ENCODE measurements at regions not wholly inside any gene's neighbourhood (a gene's known extent, or its start where the extent isn't known, plus 50 kb on each side); places are given as distances from the start of the nearest gene placed in this dataset.

DNA sequence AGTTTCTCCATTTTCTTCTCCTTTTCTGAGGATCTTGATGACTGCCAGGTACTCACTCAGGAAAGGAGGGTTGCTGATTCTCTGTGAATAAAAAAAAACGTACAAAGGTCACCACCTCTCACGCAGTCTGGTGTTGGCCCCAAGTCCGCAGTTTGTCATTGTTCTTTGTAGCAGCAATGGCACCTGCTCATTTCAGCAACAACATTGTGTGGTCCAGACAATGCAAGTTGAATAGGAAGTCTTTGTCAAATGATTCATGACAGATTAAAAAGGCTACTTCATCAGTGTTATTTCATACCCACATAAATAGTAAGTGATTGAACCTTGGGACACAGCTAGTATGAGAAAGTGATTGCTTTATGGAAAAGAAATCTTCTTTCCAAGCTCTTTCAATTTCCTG, 653.5 kb upstream of the MGMT start:
- no peak for DNase-seq (ENCODE audit: low spot score)

DNA sequence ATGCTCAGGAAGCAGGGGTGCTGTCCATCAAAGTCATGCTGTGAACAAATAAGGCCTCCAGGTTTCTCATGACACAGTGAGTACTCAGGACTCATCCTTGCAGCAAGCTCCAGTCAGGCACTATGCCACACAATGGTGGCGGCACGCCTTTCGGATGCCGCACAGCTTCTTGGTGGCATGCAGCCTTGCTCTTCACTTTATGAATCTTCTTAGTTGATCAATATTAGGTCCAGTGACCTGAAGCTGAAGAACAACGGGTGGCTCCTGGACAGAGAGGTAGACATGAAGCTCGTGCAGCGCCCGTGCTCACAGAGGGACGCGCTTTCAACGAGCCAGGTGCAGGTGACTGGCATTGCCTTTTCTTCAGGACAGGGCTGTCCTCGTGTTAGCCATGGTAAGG, 653.0 kb upstream of the MGMT start:
- DNase-seq (ENCODE audit: low spot score) = no peak

DNA sequence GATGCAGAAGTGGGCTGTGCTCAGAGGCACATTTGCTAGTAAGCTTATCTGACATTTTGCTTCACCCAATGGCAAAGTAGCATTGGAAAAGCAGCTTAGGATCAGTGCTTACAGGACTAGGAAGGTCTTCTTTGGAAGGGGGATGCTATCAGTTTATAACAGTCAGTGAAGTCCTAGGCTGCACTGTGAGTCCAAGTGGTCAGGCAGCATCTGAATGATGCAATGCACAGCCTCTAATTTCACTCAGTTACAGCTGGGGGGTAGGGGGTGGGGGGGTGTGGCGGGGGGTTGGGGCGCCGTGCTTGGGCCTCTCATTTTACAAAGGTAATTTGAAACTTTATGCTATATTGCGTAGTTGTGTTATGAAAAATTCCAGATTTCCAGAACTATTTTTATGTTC, 652.3 kb upstream of the MGMT start:
- no peak for DNase-seq (ENCODE audit: low spot score)

DNA sequence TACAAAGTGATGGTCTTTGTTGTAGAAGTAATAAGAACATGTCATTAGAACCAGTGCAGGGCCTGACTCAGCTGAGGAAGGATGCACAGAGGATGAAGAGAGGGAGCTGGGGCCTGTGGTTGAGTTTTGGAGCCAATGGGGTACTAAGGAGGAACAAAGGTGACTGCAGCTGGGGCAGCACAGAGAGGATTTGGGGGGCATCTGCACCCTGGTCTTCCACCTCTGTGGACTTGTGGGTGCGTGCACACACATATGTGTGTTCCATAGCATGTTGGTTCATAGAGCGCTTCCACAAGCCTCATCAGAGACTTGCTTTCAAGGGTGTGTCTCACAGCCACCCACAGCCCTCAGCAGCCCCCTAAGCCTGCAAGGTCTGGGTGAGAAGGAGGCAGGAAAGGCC, 650.3 kb upstream of the MGMT start:
- DNase-seq (ENCODE audit: low spot score) = no peak

DNA sequence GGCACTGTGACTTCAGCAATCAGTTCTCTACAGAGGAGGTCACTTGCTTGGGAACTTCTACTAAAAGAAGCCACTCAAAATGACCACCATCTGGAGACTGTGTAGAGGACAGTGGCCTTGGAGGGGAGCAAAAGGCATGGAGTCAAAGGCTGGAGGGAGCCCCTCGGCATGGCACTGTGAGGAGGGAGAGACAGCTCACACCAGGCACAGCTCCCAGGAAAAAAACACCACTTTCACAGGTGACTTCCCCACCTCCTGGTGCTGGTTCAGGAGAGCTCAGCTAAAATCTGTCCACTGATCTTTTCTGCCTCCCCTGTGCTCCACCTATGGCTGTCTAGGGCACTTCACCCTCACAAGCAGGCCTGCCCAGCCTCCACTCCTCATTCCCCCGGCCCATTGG, 649.4 kb upstream of the MGMT start:
- DNase-seq (ENCODE audit: low spot score) = no peak

DNA sequence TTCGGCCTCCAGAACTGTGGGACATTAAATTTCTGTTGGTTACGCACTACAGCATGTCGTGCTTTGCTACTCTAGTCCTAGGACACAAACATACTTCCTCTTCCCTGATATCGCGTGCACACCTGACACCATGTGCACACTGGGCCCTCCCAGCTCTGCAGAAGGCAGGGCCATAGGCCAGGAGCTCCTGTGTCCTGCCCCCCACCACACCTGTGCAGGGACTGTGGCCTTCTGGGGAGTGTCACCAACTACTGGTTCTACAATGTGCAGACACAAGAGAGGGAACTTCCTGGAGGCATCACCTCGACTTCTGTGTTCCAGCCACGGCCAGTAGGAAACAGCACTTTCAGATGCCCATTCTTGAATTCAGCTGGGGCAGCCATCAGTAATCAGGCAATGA, 646.4 kb upstream of the MGMT start:
- DNase-seq (ENCODE audit: low spot score) = no peak

DNA sequence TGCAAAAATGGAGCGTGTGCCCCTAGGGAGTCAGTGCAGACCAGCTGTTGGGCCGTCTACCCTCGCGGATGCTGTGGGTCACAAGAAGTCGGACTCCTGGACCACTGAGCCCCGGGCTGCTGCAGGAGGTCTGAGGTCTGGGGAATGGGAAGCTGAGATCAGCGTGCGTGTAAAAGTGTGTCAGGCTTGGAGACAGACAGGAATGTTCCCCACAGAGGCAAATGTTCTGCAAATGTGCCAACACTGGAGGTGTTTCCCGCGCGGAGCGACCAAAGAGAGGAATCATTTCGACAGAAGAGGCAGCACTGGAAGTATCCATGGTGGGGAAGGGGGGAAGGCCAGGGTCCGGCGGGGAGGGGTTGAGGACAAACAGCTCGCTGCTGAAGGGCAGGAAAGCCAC, 643.8 kb upstream of the MGMT start:
- no peak for DNase-seq (ENCODE audit: low spot score)

DNA sequence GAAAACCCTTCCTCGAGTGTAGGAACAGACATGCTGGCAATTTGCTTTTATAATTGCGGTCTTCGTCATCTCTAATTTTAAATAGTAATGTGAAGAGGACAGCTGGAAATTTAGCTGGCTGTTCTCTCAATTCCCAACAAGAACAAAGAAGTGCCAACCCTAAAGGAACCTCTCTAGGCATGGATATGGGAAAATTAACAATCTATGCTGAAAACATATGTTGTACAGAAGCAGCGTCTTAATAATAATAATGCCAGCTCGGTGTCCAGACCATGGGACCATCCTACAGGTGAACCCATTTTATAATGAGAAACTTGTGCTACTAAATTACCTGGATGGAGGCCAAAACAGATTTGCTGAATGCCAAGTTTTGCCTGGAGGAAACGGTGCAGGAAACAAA, 641.4 kb upstream of the MGMT start:
- no peak for DNase-seq (ENCODE audit: low spot score)

DNA sequence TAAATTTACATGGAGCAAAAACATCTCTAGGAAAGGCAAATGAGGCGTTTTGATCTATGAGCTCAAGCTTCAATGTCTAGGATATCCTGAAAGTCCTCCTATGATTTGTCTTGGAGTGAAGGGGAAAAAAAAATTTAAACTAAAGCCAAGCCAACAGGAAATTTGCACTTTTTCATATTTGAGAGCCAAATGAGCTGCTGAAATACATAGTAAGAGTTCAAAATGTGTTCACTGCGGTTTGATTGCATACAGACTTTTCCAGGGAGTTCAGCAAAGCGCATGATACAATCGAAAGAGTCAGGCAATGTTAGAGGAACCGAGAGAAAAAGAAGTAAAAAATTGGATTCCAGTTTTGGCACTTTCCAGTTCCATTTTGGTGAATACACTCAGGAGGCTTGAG, 633.4 kb upstream of the MGMT start:
- no peak for DNase-seq (ENCODE audit: low spot score)

DNA sequence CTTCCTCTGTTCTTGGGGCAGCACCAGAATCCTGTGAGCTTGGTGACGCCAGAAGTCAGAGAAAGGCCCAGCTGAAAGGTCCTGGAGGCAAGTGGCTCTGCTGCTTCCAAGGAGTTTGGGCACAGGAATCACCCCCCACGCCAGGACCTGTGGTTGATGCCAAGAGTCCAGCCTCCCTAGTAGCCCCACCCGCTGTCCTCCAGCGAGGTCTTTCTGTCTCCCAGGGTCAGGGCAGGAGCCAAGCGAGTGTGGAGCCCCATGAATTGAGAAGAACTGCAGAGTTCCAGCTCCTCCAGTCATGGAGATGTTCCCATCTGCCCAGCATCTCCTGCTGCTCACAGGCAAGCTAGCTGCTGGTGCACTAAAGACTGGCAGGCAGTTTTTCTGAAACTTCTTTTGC, 631.7 kb upstream of the MGMT start:
- DNase-seq (ENCODE audit: low spot score) = no peak

DNA sequence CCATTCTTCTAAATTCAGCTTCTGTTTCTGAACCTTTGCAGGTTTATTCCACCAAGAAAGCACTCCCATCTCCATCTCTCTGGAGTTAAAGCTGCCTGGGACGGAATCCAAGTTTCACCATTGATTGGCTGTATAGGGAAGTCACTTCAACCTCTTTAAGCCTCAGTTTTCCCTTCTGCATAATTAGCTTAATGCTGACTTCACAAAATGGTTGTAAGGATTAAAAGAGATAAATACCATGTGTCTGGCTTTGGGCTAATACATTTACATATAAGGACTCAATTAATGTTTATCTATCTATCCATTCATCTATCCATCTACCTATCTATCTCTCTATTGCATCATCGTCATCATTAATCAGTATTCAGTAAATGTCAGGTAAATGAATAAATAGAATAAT, 629.6 kb upstream of the MGMT start:
- no peak for DNase-seq (ENCODE audit: low spot score)

DNA sequence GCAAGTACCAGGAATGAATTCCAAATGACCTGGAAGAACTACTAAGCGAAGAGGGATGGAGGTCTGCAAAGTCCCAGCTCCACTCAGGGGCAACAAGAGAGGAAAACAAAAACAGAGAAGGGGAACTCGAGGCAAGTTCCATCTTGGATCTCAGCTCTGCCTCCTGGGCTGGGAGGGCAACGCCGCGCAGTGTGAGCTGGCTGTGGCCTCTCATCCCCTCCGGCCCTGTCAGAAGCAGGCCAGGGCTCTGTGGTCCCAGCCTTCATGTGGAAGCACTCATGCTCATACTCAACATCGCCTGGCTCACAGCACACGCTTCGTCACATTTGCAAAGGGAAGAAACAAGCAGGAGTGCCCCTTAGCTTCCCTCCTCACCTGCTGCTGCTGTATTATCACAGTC, 627.9 kb upstream of the MGMT start:
- DNase-seq (ENCODE audit: low spot score) = no peak

DNA sequence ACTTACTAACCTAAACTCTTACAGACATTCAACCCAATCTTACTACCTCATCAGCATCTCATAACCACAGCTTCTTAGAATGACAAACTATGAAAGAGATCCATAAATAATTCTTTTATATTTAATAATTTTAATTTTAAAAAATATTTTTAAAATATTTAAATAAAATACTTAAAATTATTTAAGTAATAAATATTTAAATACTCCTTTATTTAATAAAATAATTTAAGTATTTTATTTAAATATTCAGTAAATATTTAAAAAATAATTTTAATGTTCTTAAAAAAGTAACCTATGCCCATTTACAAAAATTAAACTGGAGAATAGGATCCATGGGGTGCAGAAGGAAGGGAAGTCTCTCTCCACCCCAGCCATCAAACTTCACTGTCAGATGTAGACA, 627.3 kb upstream of the MGMT start:
- no peak for DNase-seq (ENCODE audit: low spot score)

DNA sequence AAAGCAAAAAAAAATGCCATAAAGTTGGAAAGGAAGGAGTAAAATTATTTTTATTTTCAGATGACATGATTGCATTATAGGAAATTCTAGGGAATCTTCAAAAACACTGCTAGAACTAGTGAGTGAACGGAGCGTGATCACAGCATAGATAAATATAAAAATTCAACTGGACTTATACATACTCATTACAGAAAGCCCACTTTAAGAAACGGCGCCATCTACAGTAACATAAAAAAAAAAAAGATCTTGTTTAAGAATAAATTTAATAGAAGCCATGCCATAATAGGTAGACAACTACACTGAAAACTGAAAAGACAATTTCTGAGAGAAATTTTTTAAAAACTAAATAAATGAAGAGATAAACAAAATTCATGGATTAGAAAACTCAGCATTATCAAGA, 623.1 kb upstream of the MGMT start:
- no peak for DNase-seq (ENCODE audit: low spot score)

DNA sequence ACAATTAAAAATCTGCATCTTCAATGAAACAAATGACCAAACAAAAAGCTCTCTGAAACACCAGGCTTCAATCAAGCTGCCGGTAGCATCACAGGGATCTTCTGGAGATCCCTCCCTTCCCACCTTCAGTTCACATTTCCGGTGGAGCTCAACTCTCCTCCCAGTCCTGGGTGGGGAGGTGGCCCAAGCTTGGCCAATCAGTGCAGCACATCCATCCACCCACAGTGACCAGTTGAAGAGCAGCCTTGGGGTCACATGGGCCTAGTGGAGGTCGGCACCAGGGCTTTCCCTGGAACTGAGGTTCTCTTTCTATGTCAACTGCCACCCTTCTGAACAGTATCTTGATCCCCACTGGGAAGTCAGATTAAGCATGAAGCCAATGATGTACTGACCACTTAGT, 620.1 kb upstream of the MGMT start:
- DNase-seq (ENCODE audit: low spot score) = no peak

DNA sequence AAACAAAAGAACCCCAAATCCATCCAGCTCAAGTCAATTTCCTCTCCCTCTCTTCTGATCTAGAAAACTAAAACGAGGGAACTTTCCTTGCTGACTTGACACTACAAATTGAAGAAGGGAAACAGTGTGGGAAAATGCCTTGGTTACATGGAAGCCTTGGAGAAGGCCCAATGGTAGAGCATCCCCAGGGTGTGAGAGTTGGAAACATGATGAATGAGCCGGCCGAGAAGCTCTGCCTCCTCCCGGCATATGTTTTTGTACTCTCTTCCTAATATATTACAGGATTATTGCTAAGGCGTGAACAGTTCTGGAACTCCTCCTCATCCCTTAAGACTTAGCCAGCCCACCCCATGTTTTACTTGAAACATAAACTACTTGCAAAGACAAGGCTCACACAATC, 618.2 kb upstream of the MGMT start:
- no peak for DNase-seq (ENCODE audit: low spot score)

DNA sequence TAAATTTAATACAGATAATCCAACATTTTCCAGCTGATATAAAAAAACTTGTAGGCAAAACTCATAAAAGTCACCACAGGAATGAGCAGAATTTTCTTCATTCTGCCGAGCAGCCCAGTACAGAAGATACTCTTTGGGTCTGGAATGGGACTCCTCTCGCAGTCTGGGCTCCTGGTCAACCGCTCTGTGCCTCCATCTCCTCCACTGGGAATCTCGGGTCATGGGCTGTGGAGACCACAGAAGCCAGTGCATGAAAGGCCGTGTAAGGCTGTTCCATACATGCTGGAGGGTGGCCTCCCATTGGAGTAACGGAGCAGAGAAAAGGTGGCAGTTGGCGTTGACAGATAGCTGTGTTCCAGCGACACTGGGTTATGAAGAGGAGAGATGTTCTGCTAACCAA, 616.4 kb upstream of the MGMT start:
- no peak for DNase-seq (ENCODE audit: low spot score)

DNA sequence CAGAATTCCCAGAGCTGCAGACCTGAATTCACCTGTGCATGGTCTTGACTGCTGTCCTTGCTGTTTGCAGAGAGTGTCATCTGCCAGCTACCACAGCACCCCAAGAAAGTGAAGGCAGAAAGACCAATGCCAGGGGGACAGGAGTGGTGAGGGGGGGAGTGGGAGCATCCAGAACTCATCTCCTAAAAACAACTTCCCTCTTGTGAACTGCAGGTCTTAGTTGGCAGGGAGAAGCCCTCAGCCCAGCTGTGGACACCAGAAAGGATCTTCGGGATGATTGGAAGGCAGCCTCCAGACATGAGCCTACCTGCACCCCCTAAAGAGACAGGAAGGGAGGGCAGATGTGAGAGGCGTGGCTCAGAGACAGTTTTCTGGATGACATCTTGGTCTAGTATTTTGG, 615.8 kb upstream of the MGMT start:
- DNase-seq (ENCODE audit: low spot score) = no peak

DNA sequence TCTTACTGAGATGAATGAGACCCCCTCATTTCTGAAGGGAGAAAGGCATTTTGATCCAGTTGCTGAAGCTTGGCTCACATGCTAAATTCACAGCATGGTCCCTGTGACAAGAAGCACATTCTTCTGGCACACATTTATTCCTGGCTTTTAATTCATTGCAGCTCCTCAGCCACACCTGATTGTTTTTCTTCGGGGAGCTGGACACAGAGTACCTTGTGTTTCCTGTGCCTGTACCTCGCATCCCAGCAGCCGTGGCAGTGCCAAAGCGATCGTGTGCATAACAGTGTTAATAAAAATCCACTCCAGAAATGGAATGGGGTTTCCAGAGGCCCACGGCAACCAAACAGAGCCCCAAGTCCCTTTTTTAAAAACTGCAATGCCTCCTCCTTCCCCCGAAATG, 615.3 kb upstream of the MGMT start:
- no peak for DNase-seq (ENCODE audit: low spot score)

DNA sequence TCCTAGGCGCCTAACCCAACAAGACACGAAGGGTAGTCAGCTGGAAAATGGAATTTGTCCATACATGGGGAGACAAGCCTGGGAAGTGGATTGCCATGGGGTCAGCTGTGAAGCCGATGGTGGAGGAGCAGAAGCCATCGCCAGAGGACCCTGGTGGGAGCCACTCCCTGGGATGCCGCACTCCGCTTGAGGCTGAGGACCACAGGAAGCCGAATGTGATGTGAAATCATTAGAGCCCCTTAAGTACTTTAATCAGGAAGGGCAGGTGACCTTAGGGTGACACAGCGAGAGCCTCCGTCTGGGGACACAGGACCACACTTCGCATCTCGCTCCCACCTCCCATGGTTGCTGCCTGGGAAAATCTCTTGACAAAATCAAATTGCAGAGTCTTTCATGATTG, 614.6 kb upstream of the MGMT start:
- no peak for DNase-seq (ENCODE audit: low spot score)

DNA sequence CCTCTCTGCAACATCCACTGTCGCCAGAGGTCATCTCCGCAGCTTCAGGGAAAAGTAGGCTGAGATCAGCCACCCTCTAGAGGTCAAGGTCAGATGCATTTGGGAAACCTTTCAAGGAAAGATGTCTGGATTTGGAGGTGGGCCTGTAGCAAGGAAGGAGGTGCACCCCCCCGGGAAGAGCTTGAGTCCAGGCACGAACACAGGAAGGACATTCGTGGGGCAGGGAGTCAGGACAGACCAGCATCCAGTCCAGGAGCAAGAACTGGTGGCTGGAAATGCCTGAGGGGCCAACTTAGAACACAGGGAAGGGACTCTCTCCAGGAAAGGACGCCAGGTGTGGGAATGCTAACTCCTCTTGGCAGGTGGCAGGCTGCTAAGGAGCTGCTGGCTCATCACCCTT, 614.1 kb upstream of the MGMT start:
- no peak for DNase-seq (ENCODE audit: low spot score)

DNA sequence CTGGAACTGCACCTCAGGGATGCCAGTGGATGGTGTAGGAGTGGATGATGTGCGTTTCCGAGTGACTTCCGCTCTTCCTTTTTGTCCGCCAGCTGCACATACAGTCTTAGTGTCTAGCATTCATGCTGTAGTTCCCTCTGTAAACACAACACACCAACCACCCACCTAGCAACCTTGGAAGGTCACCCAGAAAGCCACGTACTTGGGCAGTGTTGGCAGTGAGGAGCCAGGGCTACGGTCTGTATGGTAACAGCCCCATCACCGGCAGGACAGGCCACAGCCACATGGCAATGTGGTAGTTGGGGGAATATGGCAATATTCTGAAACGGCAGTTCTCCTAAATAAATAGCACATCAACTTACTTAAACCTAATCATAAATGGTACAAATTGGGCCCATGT, 613.5 kb upstream of the MGMT start:
- DNase-seq (ENCODE audit: low spot score) = no peak

DNA sequence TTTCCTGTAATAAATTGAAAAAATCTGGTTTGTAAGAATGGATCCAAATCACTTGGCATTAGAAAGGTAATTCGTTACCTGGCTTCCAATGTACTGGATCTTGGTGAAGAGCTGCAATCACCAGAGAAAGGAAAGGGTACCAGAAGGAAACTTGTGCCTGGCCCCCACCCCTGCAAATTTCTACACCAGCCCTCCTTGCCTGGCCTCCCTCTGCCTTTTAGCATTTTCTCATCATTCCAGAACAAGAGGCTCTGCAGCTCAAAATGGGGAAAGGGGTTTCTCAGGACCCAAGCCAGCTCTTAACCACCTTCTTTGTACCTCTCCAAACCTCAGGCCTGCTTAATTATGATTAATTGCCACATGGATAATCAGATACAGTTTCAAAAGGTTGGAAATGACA, 612.8 kb upstream of the MGMT start:
- no peak for DNase-seq (ENCODE audit: low spot score)

DNA sequence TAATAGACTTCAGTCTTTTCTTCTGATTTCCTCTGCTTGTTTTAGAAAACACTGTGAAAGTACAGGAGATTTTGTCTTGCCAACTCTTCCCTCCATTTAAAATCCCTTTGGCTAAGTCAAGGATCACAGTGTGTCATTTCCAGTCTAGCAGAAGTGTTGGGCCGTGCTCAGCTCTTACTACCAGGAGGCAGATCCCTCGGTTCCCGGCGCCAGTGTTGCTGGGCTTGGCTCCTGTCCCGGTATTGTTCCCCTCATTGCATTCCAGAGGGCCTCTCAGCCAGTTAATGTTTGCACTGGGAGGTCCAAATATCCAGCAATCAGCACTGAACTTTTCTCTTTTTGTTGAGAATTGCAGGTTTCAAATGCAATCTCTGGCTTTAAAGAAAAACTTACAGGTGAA, 612.1 kb upstream of the MGMT start:
- no peak for DNase-seq (ENCODE audit: low spot score)

DNA sequence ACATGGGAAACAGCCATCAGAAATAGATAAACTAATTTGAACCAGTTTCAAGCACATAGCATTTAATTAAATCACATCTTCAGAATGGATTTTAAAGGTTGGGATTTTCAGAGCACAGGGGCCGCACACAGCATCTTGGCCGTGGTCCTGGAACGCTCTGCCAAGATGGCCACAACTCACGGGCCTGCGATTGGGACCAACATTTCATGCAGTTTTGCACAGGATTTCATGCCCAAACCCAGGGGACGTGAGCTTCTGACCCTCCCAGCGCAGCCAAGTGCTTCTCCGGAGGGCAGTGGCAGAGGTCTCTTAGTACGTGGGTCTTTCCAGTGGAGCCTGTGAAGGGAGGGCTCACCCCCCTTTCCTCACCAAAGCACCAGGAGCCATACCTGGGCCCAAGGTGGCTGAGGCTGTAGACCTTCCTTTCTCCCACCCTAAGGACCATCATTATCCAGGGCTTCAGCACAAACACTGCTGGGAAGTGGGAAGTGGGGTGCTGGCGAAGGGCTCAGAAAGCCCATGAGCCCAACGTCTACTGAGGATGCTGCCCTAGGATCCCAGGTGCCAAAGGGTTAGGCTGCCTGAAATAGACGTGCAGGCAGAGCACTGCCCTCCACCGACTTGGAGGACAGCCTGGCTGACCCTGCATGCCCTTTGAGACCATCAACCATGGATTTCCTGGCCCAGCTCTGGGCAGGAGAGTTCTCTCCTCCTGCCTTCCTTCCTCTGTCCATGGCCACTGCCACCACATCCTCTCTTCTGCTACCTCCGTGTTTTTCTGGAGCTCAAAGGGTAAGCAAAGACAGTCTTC, 611.2 kb upstream of the MGMT start:
- no peak for DNase-seq (ENCODE audit: low spot score)
